Astrocyte (in vitro differentiated cells and primary cell): ENCODE measurements at regions not wholly inside any gene's neighbourhood (a gene's known extent, or its start where the extent isn't known, plus 50 kb on each side); places are given as distances from the start of the nearest gene placed in this dataset.

Experiments
- CTCF ChIP-seq: IDR thresholded peaks from 2 replicates; pipeline ENCODE4 v1.5.1; 2011; ENCODE audit warnings: low read depth, mild to moderate bottlenecking, inconsistent platforms, low read length, moderate library complexity; ENCODE audit not compliant: insufficient read depth
- EZH2 ChIP-seq: IDR thresholded peaks from 2 replicates; pipeline ENCODE4 v1.6.1; 2012; ENCODE audit warnings: mild to moderate bottlenecking, low read length, inconsistent platforms; ENCODE audit not compliant: insufficient read depth

GRCh38 chr6:144957236-144957937, 672.3 kb downstream of the UTRN start:
- TF ChIP-seq CTCF (no peak), EZH2 (no peak)
